Osteocyte (in vitro differentiated cells): ENCODE measurements at regions not wholly inside any gene's neighbourhood (a gene's known extent, or its start where the extent isn't known, plus 50 kb on each side); places are given as distances from the start of the nearest gene placed in this dataset.

Source experiments
- DNase-seq: peaks from one replicate; pipeline ENCODE4 v3.0.0; 2021; ENCODE audit warnings: mixed read lengths; ENCODE audit not compliant: unreplicated experiment; ENCODE audit errors: extremely low spot score
- H3K27ac Mint-ChIP-seq: one replicate; pipeline ENCODE4 v1.8.0; 2021; ENCODE audit warnings: mild to moderate bottlenecking, mixed read lengths; ENCODE audit not compliant: unreplicated experiment
- H3K27me3 Mint-ChIP-seq: one replicate; pipeline ENCODE4 v1.8.0; 2021; ENCODE audit warnings: mixed read lengths; ENCODE audit not compliant: unreplicated experiment
- H3K36me3 Mint-ChIP-seq: one replicate; pipeline ENCODE4 v1.8.0; 2021; ENCODE audit warnings: mixed read lengths; ENCODE audit not compliant: unreplicated experiment
- H3K4me1 Mint-ChIP-seq: one replicate; pipeline ENCODE4 v1.8.0; 2021; ENCODE audit warnings: mixed read lengths; ENCODE audit not compliant: unreplicated experiment
- H3K4me3 Mint-ChIP-seq: one replicate; pipeline ENCODE4 v1.8.0; 2021; ENCODE audit warnings: mild to moderate bottlenecking, moderate library complexity, mixed read lengths; ENCODE audit not compliant: unreplicated experiment
- H3K9me3 Mint-ChIP-seq: one replicate; pipeline ENCODE4 v1.8.0; 2021; ENCODE audit warnings: mixed read lengths; ENCODE audit not compliant: unreplicated experiment
- TF ChIP-seq, protein P1 (sequence below): fragments of 200-600 bp; sonication (generic); IDR thresholded peaks from 2 replicates; pipeline ENCODE4 v1.5.0; 2021; ENCODE audit warnings: antibody characterized with exemption, mild to moderate bottlenecking, moderate library complexity

DNA sequence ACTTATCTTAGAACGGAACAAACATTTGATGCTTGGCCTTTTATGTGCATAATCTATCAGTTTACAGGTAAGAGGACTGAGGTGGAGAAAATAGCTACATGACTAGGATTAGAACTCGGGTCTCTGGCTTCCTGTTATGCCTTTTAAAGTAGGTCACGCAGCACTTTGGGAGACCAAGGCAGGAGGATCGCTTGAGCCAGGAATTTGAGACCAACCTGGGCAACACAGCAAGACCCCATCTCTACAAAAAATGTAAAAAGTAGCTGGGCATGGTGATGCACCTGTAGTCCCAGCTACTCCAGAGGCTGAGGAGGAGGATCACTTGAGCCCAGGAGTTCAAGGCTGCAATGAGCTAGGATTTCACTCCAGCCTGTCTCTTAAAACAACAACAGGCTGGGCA, 81.9 kb upstream of the AKT3 start:
- no peak for DNase-seq
- Mint-ChIP-seq H3K36me3 (peaks cover 6% of the 10 kb centered on the region), H3K27me3 (no peaks in the 10 kb centered on the region), H3K4me1 (peaks cover 22% of the 10 kb centered on the region), H3K9me3 (peaks cover 15% of the 10 kb centered on the region), H3K27ac (no peak overlapping the region), H3K4me3 (no peak overlapping the region)
- TF ChIP-seq, protein P1, sequence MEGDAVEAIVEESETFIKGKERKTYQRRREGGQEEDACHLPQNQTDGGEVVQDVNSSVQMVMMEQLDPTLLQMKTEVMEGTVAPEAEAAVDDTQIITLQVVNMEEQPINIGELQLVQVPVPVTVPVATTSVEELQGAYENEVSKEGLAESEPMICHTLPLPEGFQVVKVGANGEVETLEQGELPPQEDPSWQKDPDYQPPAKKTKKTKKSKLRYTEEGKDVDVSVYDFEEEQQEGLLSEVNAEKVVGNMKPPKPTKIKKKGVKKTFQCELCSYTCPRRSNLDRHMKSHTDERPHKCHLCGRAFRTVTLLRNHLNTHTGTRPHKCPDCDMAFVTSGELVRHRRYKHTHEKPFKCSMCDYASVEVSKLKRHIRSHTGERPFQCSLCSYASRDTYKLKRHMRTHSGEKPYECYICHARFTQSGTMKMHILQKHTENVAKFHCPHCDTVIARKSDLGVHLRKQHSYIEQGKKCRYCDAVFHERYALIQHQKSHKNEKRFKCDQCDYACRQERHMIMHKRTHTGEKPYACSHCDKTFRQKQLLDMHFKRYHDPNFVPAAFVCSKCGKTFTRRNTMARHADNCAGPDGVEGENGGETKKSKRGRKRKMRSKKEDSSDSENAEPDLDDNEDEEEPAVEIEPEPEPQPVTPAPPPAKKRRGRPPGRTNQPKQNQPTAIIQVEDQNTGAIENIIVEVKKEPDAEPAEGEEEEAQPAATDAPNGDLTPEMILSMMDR: no peak

DNA sequence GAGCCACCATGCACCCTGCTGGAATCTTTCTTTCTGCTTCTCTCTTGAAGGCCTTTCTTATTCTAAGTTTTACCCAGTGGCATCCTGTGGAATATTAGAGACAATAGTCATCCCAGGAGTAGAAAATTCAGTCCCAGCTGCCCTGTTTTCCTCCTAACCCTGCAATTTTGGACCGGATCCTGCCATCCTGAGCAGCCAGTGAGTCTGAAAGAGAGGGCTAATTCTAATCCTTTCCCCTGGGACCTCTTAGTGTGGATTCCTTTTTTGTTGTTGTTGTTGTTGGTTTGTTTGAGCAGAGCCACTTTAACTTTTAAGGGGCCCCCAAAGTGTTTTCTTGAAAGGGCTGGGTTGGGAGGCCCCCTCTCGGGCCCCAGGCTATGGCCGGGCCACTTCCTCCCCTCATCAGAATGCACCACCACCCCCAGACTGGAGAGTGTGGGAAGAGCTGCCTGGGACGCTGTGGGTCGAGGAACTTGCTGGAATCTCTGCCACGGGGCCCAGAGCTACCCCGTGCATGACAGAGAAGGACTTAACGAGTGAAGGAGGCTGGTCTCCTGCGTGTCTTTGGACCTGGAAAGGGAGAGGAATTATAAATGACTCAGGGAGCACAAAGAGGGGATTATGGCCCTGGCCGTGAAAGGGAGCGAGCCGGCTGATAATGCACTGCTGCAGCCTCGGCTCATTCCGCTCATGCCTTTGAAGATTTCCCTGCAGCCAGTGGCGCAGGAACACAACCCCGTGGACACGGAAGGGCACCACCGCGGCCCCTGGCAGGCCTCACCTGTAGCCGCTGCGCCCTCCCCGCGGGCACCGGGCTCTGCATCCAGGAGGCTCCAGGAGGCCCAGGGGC, 81.0 kb upstream of the AKT3 start:
- no peak overlapping the region for H3K4me3 Mint-ChIP-seq
- peaks cover 15% of the 10 kb centered on the region for H3K9me3 Mint-ChIP-seq
- peak overlapping the region; percentile 8 for H3K27ac Mint-ChIP-seq
- DNase-seq: no peak
- H3K27me3 Mint-ChIP-seq: no peaks in the 10 kb centered on the region
- peaks cover 30% of the 10 kb centered on the region for H3K4me1 Mint-ChIP-seq
- peaks cover 6% of the 10 kb centered on the region for H3K36me3 Mint-ChIP-seq
- TF ChIP-seq, protein P1: no peak

- TF ChIP-seq, protein P1: no peak
- no peak overlapping the region for H3K4me3 Mint-ChIP-seq
- peak overlapping the region; percentile 96 for H3K27ac Mint-ChIP-seq
- H3K4me1 Mint-ChIP-seq: peaks cover 66% of the 10 kb centered on the region
- DNase-seq: no peak
- no peaks in the 10 kb centered on the region for H3K9me3 Mint-ChIP-seq
- H3K36me3 Mint-ChIP-seq: no peaks in the 10 kb centered on the region
- no peaks in the 10 kb centered on the region for H3K27me3 Mint-ChIP-seq
Measured at GRCh38 chr1:243927381-243927780, 77.3 kb upstream of the AKT3 start.

DNA sequence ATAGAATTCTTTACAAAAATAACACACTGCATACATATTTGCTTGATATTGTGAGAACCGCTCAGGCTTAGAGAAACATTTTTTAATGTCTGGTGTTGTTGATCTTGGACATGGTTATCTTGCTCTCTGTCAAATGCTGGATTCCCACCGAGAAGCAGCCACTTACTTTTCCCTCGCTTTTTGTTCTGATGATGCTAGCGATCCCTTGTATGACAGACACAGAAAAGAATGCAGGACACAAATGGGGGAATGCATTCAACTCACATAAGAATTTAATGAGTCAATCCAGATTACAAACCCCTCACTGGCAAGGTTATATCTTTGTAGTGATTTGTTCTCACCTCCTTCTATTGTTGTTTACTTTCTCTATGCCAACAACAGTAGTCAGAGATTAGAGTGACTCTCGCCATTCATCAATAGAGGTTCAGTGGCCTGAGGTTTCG, 76.8 kb upstream of the AKT3 start:
- Mint-ChIP-seq H3K9me3 (no peaks in the 10 kb centered on the region), H3K36me3 (no peaks in the 10 kb centered on the region), H3K27ac (peak overlapping the region; percentile 96), H3K4me1 (peaks cover 66% of the 10 kb centered on the region), H3K27me3 (no peaks in the 10 kb centered on the region), H3K4me3 (no peak overlapping the region)
- TF ChIP-seq, protein P1: no peak
- DNase-seq: no peak

DNA sequence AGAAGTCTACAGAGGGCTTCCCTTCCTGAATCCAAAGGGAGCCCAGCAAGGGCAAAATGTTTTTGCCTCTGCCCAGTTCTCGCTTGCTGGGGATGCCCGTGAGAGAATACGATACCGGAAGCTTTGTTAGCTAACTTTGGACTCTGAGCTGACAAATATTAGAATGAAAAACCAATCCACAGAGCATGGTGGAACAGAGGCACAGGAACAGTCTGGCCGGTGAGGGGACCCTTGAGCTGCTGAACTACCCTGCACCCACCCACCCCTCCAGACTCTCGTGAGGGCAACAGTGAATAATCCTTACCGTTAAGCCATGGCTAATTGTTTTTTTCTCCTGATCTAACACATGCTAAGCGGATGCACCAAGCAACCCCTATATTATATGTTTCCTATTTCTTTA, 76.3 kb upstream of the AKT3 start:
- Mint-ChIP-seq H3K4me3 (peak overlapping the region; percentile 58), H3K9me3 (no peaks in the 10 kb centered on the region), H3K36me3 (no peaks in the 10 kb centered on the region), H3K27me3 (no peaks in the 10 kb centered on the region), H3K4me1 (peaks cover 64% of the 10 kb centered on the region), H3K27ac (peak overlapping the region; percentile 96)
- DNase-seq: no peak
- TF ChIP-seq, protein P1: no peak
